ENCODE measurements at regions not wholly inside any gene's neighbourhood (a gene's known extent, or its start where the extent isn't known, plus 50 kb on each side); places are given as distances from the start of the nearest gene placed in this dataset.

- Histone ChIP-seq H3K36me3 (no peaks in the 10 kb centered on the region), H3K27ac (no peak overlapping the region), H3K27me3 (ENCODE audit: low read depth) (no peaks in the 10 kb centered on the region), H3K4me3 (no peak overlapping the region), H3K4me1 (no peaks in the 10 kb centered on the region), H3K9me3 (no peaks in the 10 kb centered on the region)
- no peak for TF ChIP-seq CTCF (IDR thresholded peaks at IDR 0.05)
- DNase-seq (no peak), ATAC-seq (no peak)
- intact Hi-C loops (cut with DNase I): no loop called here
Observed at GRCh38 chr2:53051157-53051556, 716.4 kb upstream of the CHAC2 start.

- Histone ChIP-seq H3K27me3 (ENCODE audit: low read depth) (no peaks in the 10 kb centered on the region), H3K36me3 (no peaks in the 10 kb centered on the region), H3K9me3 (no peaks in the 10 kb centered on the region), H3K4me1 (no peaks in the 10 kb centered on the region), H3K4me3 (no peak overlapping the region), H3K27ac (no peak overlapping the region)
- intact Hi-C loops (cut with DNase I): no loop called here
- ATAC-seq (no peak), DNase-seq (no peak)
- TF ChIP-seq CTCF (IDR thresholded peaks at IDR 0.05): no peak
Observed at GRCh38 chr2:53040536-53041229, 726.9 kb upstream of the CHAC2 start.

GRCh38 chr2:53036196-53036595 lies 731.4 kb upstream of the CHAC2 start:
- intact Hi-C loops (cut with DNase I): no loop called here
- H3K27ac ChIP-seq: no peak overlapping the region

GRCh38 chr2:53035153-53035552 lies 732.5 kb upstream of the CHAC2 start:
- intact Hi-C loops (cut with DNase I): no loop called here
- DNase-seq (no peak), ATAC-seq (no peak)
- no peaks in the 10 kb centered on the region for H3K36me3 ChIP-seq
- no peak overlapping the region for H3K27ac ChIP-seq
- H3K27me3 ChIP-seq (ENCODE audit: low read depth): no peaks in the 10 kb centered on the region
- H3K4me1 ChIP-seq: no peaks in the 10 kb centered on the region
- H3K9me3 ChIP-seq: no peaks in the 10 kb centered on the region
- no peak overlapping the region for H3K4me3 ChIP-seq
- no peak for TF ChIP-seq CTCF (IDR thresholded peaks at IDR 0.05)

More at GRCh38 chr2:53036196-53036595, 731.4 kb upstream of the CHAC2 start:
- Histone ChIP-seq H3K27me3 (ENCODE audit: low read depth) (no peaks in the 10 kb centered on the region), H3K4me3 (no peak overlapping the region), H3K9me3 (no peaks in the 10 kb centered on the region), H3K4me1 (no peaks in the 10 kb centered on the region), H3K36me3 (no peaks in the 10 kb centered on the region)
- ATAC-seq (no peak), DNase-seq (no peak)
- no peak for TF ChIP-seq CTCF (IDR thresholded peaks at IDR 0.05)

- DNase-seq: no peak
- ATAC-seq: no peak
Observed at GRCh38 chr2:53033411-53033810, 734.2 kb upstream of the CHAC2 start.

More at GRCh38 chr2:53033411-53033810, 734.2 kb upstream of the CHAC2 start:
- H3K27me3 ChIP-seq (ENCODE audit: low read depth): no peaks in the 10 kb centered on the region
- no peak overlapping the region for H3K4me3 ChIP-seq
- H3K4me1 ChIP-seq: no peaks in the 10 kb centered on the region
- intact Hi-C loops (cut with DNase I): no loop called here
- TF ChIP-seq CTCF (IDR thresholded peaks at IDR 0.05): no peak
- H3K36me3 ChIP-seq: no peaks in the 10 kb centered on the region
- no peaks in the 10 kb centered on the region for H3K9me3 ChIP-seq
- no peak overlapping the region for H3K27ac ChIP-seq
